ENCODE measurements at regions not wholly inside any gene's neighbourhood (a gene's known extent, or its start where the extent isn't known, plus 50 kb on each side); places are given as distances from the start of the nearest gene placed in this dataset.

GRCh38 chr3:40969341-40969740, 230.0 kb upstream of the CTNNB1 start:
- 86 to 88% methylated on average over 3 of the region's 3 CpGs for WGBS, 2 donors
- no peaks in the 10 kb centered on the region for H3K27me3 ChIP-seq (ENCODE audit: control insufficient read depth in 1 of 2, insufficient read depth in 2 of 2, low read length in 2 of 2)
- H3K36me3 ChIP-seq (ENCODE audit: control insufficient read depth in 2 of 2, insufficient read depth in 2 of 2, low read length in 1 of 2): no peaks in the 10 kb centered on the region
- no peak overlapping the region for H3K27ac ChIP-seq (ENCODE audit: low read depth in 2 of 2, low read length in 1 of 2)
- H3K4me3 ChIP-seq (ENCODE audit: low read depth in 1 of 2, low read length in 2 of 2): no peak overlapping the region
- H3K9me3 ChIP-seq (ENCODE audit: control insufficient read depth in 2 of 2, insufficient read depth in 1 of 2, low read depth in 1 of 2, low read length in 1 of 2): no peaks in the 10 kb centered on the region
- H3K4me1 ChIP-seq (ENCODE audit: control insufficient read depth in 2 of 2, insufficient read depth in 2 of 2, low read length in 1 of 2): peaks cover 3 to 8% of the 10 kb centered on the region in 2 donors

DNA sequence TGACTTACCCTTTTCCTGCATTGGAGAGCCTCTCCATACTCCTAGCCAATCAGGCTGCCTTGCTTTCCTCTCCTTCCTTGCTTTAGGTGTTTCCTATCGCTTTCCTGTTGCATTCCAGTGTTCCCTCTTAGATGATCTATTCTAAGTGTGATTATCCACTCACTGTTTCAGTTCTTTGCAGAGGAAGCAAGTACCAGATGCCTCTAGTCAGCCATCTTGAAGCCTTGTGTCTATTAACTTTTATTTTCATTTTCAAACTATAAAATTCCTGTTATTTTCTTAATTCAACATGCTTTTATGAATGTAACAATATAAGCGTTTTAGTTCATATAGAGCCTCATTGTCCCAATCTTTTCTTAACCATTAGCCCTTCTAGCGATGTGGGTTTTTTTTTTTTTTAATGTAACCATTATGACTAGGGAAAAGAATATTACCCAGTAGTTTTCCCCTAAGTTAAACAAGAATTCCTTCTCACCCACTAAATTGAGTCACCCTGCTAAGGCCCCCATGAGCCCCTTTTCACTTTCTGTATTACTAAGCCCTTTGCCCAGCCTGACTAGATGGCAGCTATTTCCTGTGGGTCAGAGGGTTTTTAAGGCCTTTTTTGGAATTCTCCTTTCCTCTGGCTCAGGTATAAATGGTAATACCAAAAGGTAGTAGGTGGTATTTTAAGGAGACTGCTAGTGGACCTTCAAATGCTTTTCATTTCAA, 229.4 kb upstream of the CTNNB1 start:
- Histone ChIP-seq H3K4me3 (ENCODE audit: low read depth in 1 of 2, low read length in 2 of 2) (no peak overlapping the region), H3K27me3 (ENCODE audit: control insufficient read depth in 1 of 2, insufficient read depth in 2 of 2, low read length in 2 of 2) (no peaks in the 10 kb centered on the region), H3K27ac (ENCODE audit: low read depth in 2 of 2, low read length in 1 of 2) (no peak overlapping the region), H3K4me1 (ENCODE audit: control insufficient read depth in 2 of 2, insufficient read depth in 2 of 2, low read length in 1 of 2) (peaks cover 3 to 8% of the 10 kb centered on the region in 2 donors), H3K9me3 (ENCODE audit: control insufficient read depth in 2 of 2, insufficient read depth in 1 of 2, low read depth in 1 of 2, low read length in 1 of 2) (no peaks in the 10 kb centered on the region), H3K36me3 (ENCODE audit: control insufficient read depth in 2 of 2, insufficient read depth in 2 of 2, low read length in 1 of 2) (no peaks in the 10 kb centered on the region)
- WGBS, 2 donors: 94 to 95% methylated on average over 3 of the region's 3 CpGs

DNA sequence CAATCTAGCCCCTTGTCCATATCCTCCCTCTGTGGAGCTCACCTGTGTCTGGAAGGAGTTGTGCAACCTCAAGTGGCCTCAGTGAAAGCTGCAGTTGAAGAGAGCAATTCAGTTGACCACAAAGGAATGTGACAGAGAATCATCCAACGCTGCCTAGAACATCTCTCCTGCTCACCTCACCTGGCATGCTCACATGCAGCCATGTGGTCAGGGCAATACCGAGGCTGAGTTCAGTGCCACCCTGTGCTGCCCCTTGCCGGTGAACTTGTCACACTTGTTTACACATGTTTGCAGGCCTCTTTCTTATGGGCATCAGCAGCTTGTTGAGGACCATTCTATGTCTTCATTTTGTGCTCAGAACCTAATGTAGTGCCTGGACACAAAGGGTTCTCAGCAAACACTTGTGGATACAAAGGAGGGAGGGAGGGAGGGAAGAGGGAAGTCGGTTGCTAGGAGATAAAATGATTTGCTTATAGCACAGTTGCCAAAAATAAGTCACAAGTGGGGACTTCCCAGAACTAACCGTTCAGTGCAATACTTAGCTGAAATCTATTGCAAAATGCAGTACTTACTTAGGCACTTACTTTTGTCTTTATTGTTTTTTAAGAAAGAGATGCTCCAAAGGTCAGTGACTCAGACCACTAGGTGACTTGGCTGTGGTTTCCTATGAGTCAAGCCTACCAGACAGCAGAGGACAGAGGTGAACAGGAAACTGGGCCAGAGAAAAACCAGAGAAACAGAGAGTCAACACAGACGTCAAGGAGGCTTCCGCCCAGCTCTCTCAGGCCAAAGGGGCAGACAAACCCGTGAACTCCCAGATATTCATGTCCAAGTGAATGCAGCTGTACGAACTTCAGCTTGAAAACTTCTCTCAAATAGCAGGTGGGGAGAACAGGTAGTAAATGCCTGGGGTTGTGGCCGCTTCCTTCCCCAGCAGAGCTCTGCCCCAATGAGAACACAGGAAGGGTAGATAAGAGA, 227.8 kb upstream of the CTNNB1 start:
- Histone ChIP-seq H3K9me3 (ENCODE audit: control insufficient read depth in 2 of 2, insufficient read depth in 1 of 2, low read depth in 1 of 2, low read length in 1 of 2) (no peaks in the 10 kb centered on the region), H3K4me3 (ENCODE audit: low read depth in 1 of 2, low read length in 2 of 2) (no peak overlapping the region), H3K27me3 (ENCODE audit: control insufficient read depth in 1 of 2, insufficient read depth in 2 of 2, low read length in 2 of 2) (no peaks in the 10 kb centered on the region), H3K27ac (ENCODE audit: low read depth in 2 of 2, low read length in 1 of 2) (peak overlapping the region; percentile 82 to 85), H3K4me1 (ENCODE audit: control insufficient read depth in 2 of 2, insufficient read depth in 2 of 2, low read length in 1 of 2) (peaks cover 3 to 8% of the 10 kb centered on the region in 2 donors), H3K36me3 (ENCODE audit: control insufficient read depth in 2 of 2, insufficient read depth in 2 of 2, low read length in 1 of 2) (no peaks in the 10 kb centered on the region)
- 20 to 22% methylated on average over 10 of the region's 10 CpGs for WGBS, 2 donors

DNA sequence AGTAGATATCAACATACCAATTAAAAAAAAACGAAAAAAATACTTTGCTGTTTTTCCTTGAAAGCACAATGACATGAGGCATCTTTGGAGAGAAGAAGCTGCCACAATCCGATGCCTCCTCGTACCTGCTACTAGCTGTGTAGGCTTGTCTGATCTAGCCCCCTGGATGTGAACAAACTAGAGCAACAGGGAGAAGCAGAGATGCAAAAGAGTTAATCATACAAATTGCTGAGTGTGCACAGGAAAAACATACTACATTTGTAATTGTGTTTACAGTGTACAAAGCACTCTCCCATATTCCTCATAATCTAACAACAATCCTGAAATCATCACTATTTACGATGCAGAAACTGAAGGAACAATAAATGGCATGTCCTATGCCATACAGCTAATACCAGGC, 227.0 kb upstream of the CTNNB1 start:
- Histone ChIP-seq H3K9me3 (ENCODE audit: control insufficient read depth in 2 of 2, insufficient read depth in 1 of 2, low read depth in 1 of 2, low read length in 1 of 2) (no peaks in the 10 kb centered on the region), H3K27ac (ENCODE audit: low read depth in 2 of 2, low read length in 1 of 2) (no peak overlapping the region), H3K4me3 (ENCODE audit: low read depth in 1 of 2, low read length in 2 of 2) (no peak overlapping the region), H3K4me1 (ENCODE audit: control insufficient read depth in 2 of 2, insufficient read depth in 2 of 2, low read length in 1 of 2) (peaks cover 3 to 8% of the 10 kb centered on the region in 2 donors), H3K36me3 (ENCODE audit: control insufficient read depth in 2 of 2, insufficient read depth in 2 of 2, low read length in 1 of 2) (no peaks in the 10 kb centered on the region), H3K27me3 (ENCODE audit: control insufficient read depth in 1 of 2, insufficient read depth in 2 of 2, low read length in 2 of 2) (no peaks in the 10 kb centered on the region)
- WGBS, 2 donors: 62 to 67% methylated on average over 4 of the region's 4 CpGs

DNA sequence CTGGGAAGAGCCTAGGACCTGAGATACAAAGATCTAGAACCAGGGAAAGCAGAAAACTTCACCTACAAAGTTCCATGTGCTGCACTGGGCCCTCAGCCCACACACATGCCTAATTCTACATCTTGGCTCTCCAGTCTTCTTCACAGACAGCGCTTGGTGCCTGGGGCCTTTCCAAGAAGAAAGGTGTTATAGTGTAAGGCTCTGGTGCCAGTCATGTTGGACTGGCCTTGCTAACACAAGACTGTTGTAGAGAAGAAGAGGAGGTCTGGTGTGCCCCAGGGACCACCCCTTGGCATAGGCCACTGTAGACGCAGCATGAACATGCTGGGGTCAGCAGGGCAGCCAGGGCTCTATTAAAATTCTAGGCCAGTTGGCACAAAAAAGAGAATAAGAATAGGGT, 226.2 kb upstream of the CTNNB1 start:
- WGBS, 2 donors: 72 to 76% methylated on average over 2 of the region's 2 CpGs
- Histone ChIP-seq H3K27me3 (ENCODE audit: control insufficient read depth in 1 of 2, insufficient read depth in 2 of 2, low read length in 2 of 2) (no peaks in the 10 kb centered on the region), H3K9me3 (ENCODE audit: control insufficient read depth in 2 of 2, insufficient read depth in 1 of 2, low read depth in 1 of 2, low read length in 1 of 2) (no peaks in the 10 kb centered on the region), H3K4me1 (ENCODE audit: control insufficient read depth in 2 of 2, insufficient read depth in 2 of 2, low read length in 1 of 2) (peaks cover 3 to 8% of the 10 kb centered on the region in 2 donors), H3K27ac (ENCODE audit: low read depth in 2 of 2, low read length in 1 of 2) (no peak overlapping the region), H3K4me3 (ENCODE audit: low read depth in 1 of 2, low read length in 2 of 2) (no peak overlapping the region), H3K36me3 (ENCODE audit: control insufficient read depth in 2 of 2, insufficient read depth in 2 of 2, low read length in 1 of 2) (no peaks in the 10 kb centered on the region)

DNA sequence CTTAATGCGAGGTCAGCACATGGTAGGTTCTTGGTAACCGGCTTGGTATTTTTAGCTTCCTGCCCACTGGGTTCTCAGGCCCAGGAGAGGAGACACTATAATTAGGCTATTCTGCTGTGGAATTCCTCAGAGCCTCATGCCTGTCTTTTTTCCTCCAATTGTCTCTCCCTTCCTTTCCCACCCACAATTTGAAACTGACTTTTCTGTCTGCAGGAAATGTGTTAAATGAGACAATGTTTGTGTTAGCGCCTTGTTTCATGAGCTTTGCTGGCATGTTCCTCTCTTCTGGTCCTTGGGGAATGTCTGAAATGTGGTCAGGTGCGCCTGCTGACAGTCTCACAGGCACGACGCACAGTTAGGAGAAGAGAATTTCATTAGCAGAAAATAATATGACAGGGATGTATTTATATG, 223.6 kb upstream of the CTNNB1 start:
- Histone ChIP-seq H3K27me3 (ENCODE audit: control insufficient read depth in 1 of 2, insufficient read depth in 2 of 2, low read length in 2 of 2) (no peaks in the 10 kb centered on the region), H3K4me3 (ENCODE audit: low read depth in 1 of 2, low read length in 2 of 2) (no peak overlapping the region), H3K9me3 (ENCODE audit: control insufficient read depth in 2 of 2, insufficient read depth in 1 of 2, low read depth in 1 of 2, low read length in 1 of 2) (no peaks in the 10 kb centered on the region), H3K36me3 (ENCODE audit: control insufficient read depth in 2 of 2, insufficient read depth in 2 of 2, low read length in 1 of 2) (no peaks in the 10 kb centered on the region), H3K27ac (ENCODE audit: low read depth in 2 of 2, low read length in 1 of 2) (no peak overlapping the region), H3K4me1 (ENCODE audit: control insufficient read depth in 2 of 2, insufficient read depth in 2 of 2, low read length in 1 of 2) (peaks cover 3 to 8% of the 10 kb centered on the region in 2 donors)
- 76 to 77% methylated on average over 6 of the region's 6 CpGs for WGBS, 2 donors

- Histone ChIP-seq H3K36me3 (ENCODE audit: control insufficient read depth in 2 of 2, insufficient read depth in 2 of 2, low read length in 1 of 2) (no peaks in the 10 kb centered on the region), H3K9me3 (ENCODE audit: control insufficient read depth in 2 of 2, insufficient read depth in 1 of 2, low read depth in 1 of 2, low read length in 1 of 2) (no peaks in the 10 kb centered on the region), H3K4me1 (ENCODE audit: control insufficient read depth in 2 of 2, insufficient read depth in 2 of 2, low read length in 1 of 2) (peaks cover 3 to 4% of the 10 kb centered on the region in 2 donors), H3K4me3 (ENCODE audit: low read depth in 1 of 2, low read length in 2 of 2) (no peak overlapping the region), H3K27ac (ENCODE audit: low read depth in 2 of 2, low read length in 1 of 2) (no peak overlapping the region), H3K27me3 (ENCODE audit: control insufficient read depth in 1 of 2, insufficient read depth in 2 of 2, low read length in 2 of 2) (no peaks in the 10 kb centered on the region)
- WGBS, 2 donors: 75 to 82% methylated on average over 2 of the region's 2 CpGs
Observed at GRCh38 chr3:40976241-40976640, 223.1 kb upstream of the CTNNB1 start.

DNA sequence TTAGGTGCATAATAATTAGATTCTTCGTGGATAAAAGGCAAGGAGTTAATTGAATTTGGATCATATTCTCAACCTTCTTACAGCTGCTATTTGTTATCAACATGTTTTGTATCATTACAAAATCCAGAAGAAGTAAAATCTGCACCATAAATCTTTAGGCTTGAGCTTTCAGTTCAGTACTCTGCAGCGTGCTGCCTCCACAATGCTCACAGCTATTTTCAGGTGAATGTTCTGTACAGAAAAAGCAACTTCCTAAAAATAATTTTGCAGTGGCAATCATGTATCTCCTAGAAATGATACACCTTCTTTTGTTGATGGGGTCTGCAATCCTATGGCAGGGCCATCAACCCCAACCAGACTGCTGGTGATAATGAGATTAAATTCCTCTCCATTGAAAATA, 220.9 kb upstream of the CTNNB1 start:
- 79 to 81% methylated on average over 2 of the region's 2 CpGs for WGBS, 2 donors

GRCh38 chr3:40979962-40980361, 219.3 kb upstream of the CTNNB1 start:
- no peaks in the 10 kb centered on the region for H3K9me3 ChIP-seq (ENCODE audit: control insufficient read depth in 2 of 2, insufficient read depth in 1 of 2, low read depth in 1 of 2, low read length in 1 of 2)
- 95 to 96% methylated on average over 3 of the region's 3 CpGs for WGBS, 2 donors
- H3K4me3 ChIP-seq (ENCODE audit: low read depth in 1 of 2, low read length in 2 of 2): no peak overlapping the region
- no peaks in the 10 kb centered on the region for H3K36me3 ChIP-seq (ENCODE audit: control insufficient read depth in 2 of 2, insufficient read depth in 2 of 2, low read length in 1 of 2)
- H3K27me3 ChIP-seq (ENCODE audit: control insufficient read depth in 1 of 2, insufficient read depth in 2 of 2, low read length in 2 of 2): no peaks in the 10 kb centered on the region
- H3K27ac ChIP-seq (ENCODE audit: low read depth in 2 of 2, low read length in 1 of 2): no peak overlapping the region
- H3K4me1 ChIP-seq (ENCODE audit: control insufficient read depth in 2 of 2, insufficient read depth in 2 of 2, low read length in 1 of 2): no peaks in the 10 kb centered on the region

More for the DNA sequence above, 220.9 kb upstream of the CTNNB1 start:
- Histone ChIP-seq H3K4me1 (ENCODE audit: control insufficient read depth in 2 of 2, insufficient read depth in 2 of 2, low read length in 1 of 2) (no peaks in the 10 kb centered on the region), H3K4me3 (ENCODE audit: low read depth in 1 of 2, low read length in 2 of 2) (no peak overlapping the region), H3K27ac (ENCODE audit: low read depth in 2 of 2, low read length in 1 of 2) (no peak overlapping the region), H3K36me3 (ENCODE audit: control insufficient read depth in 2 of 2, insufficient read depth in 2 of 2, low read length in 1 of 2) (no peaks in the 10 kb centered on the region), H3K9me3 (ENCODE audit: control insufficient read depth in 2 of 2, insufficient read depth in 1 of 2, low read depth in 1 of 2, low read length in 1 of 2) (no peaks in the 10 kb centered on the region), H3K27me3 (ENCODE audit: control insufficient read depth in 1 of 2, insufficient read depth in 2 of 2, low read length in 2 of 2) (no peaks in the 10 kb centered on the region)

Data from esophagus (tissue), 2 donors.